DOHH2 (cell line): ENCODE measurements at regions not wholly inside any gene's neighbourhood (a gene's known extent, or its start where the extent isn't known, plus 50 kb on each side); places are given as distances from the start of the nearest gene placed in this dataset.

Experiments used
- EZH2phosphoT487 ChIP-seq: fragments of 200-600 bp; sonication (generic); IDR thresholded peaks from 2 replicates; pipeline ENCODE4 v1.6.1; 2017; ENCODE audit warnings: borderline replicate concordance, mild to moderate bottlenecking, antibody characterized with exemption, low read length, moderate library complexity, mixed read lengths
- TF ChIP-seq, protein P1 (sequence below): fragments of 200-600 bp; sonication (generic); IDR thresholded peaks from one replicate; pipeline ENCODE4 v1.5.1; 2014; ENCODE audit warnings: antibody characterized with exemption, mild to moderate bottlenecking, low read depth, low read length; ENCODE audit not compliant: poor library complexity, severe bottlenecking

DNA sequence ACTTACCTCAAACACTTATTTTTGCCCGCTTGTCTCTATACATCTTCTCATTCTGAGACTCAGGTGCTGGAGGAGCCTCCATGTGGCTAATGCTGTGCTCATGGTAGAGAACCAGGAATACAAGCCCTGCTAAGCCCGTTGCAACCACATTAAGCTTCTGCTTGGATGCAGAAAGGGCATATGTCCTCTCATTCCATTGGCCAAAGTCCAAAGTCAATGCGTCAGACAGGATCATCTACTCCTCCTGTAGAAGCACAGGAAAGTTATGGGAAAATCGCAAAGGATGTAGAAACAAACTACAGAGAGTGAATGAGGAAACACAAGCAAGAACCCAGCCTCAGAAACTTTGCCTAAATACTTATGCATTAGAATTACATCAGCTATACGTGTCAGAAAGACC, 124.5 kb upstream of the AGA start:
- TF ChIP-seq, protein P1, sequence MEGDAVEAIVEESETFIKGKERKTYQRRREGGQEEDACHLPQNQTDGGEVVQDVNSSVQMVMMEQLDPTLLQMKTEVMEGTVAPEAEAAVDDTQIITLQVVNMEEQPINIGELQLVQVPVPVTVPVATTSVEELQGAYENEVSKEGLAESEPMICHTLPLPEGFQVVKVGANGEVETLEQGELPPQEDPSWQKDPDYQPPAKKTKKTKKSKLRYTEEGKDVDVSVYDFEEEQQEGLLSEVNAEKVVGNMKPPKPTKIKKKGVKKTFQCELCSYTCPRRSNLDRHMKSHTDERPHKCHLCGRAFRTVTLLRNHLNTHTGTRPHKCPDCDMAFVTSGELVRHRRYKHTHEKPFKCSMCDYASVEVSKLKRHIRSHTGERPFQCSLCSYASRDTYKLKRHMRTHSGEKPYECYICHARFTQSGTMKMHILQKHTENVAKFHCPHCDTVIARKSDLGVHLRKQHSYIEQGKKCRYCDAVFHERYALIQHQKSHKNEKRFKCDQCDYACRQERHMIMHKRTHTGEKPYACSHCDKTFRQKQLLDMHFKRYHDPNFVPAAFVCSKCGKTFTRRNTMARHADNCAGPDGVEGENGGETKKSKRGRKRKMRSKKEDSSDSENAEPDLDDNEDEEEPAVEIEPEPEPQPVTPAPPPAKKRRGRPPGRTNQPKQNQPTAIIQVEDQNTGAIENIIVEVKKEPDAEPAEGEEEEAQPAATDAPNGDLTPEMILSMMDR = no peak
- TF ChIP-seq EZH2phosphoT487 = no peak
